ENCODE measurements at regions not wholly inside any gene's neighbourhood (a gene's known extent, or its start where the extent isn't known, plus 50 kb on each side); places are given as distances from the start of the nearest gene placed in this dataset.

DNA sequence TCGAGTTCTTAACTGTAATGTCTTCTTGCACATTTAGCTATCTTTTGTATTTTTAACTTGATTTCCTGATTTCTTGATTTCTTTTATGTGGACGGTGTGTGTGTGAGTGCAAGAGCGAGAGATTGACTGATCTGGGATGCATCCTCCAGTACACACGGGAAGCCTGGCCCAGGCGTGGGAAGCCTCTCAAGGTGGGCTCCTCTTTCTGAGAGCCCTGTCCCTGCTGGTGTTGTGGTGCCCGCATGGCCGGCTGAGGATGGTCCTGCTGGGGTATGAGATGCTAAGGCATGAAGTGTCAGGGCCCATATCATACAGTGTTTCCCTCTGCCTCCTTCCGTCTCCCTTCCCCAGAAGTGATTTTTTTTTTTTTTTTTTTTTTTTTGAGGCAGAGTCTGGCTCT is 130.8 kb upstream of the TCERG1L start:
- H3K9ac ChIP-seq (ENCODE audit: low read depth in 1 of 3, low read length in 3 of 3): no peak overlapping the region
- H3K27me3 ChIP-seq (ENCODE audit: control insufficient read depth in 3 of 3, insufficient read depth in 3 of 3, low read length in 3 of 3): peaks cover 13 to 47% (median 43%) of the 10 kb centered on the region in 3 donors
- H3K4me3 ChIP-seq (ENCODE audit: low read length in 3 of 3): no peak overlapping the region
- peaks cover 0 to 2% (median 0%) of the 10 kb centered on the region in 3 donors for H3K4me1 ChIP-seq (ENCODE audit: control insufficient read depth in 3 of 3, insufficient read depth in 3 of 3, low read length in 3 of 3)
- no peaks in the 10 kb centered on the region for H3K36me3 ChIP-seq (ENCODE audit: control insufficient read depth in 3 of 3, insufficient read depth in 3 of 3, low read length in 3 of 3)
- H3K9me3 ChIP-seq (ENCODE audit: control insufficient read depth in 3 of 3, low read length in 3 of 3): no peaks in the 10 kb centered on the region
- no peak overlapping the region for H3K27ac ChIP-seq (ENCODE audit: low read depth, low read length)

GRCh38 chr10:131444286-131444685 is 132.8 kb upstream of the TCERG1L start:
- Histone ChIP-seq H3K27me3 (ENCODE audit: control insufficient read depth in 3 of 3, insufficient read depth in 3 of 3, low read length in 3 of 3) (peaks cover 8 to 43% (median 35%) of the 10 kb centered on the region in 3 donors), H3K9me3 (ENCODE audit: control insufficient read depth in 3 of 3, low read length in 3 of 3) (no peaks in the 10 kb centered on the region), H3K4me3 (ENCODE audit: low read length in 3 of 3) (no peak overlapping the region)

DNA sequence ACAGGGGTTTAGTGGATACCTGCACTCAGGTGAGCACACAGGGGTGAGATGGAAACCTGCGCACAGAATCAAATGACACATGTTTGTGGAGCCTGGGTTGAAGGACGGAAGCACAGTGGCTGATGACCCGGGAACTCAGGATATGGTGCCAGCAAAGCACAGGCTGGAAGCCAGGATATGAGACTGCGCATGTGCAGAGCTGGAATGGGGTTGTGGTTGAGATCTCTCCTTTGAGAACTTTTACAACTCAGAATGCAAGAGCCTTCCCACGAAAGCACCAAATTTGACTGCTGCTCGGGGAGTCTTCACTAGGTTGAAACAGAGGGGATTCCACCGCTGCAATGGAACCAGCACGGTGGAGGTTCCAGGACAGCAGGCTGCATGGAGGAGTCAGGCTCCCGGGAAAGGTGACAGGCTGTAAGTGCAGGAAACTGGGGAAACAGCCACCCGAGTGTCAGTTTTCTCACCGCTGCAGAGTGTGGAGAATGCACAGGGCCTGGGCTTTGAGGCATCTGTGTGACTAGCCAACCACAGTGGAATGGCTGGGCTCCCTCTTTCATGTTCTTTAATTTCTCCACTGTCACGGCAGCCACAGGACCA is 133.4 kb upstream of the TCERG1L start:
- Histone ChIP-seq H3K27ac (ENCODE audit: low read depth, low read length) (no peak overlapping the region), H3K4me1 (ENCODE audit: control insufficient read depth in 3 of 3, insufficient read depth in 3 of 3, low read length in 3 of 3) (peaks cover 0 to 2% (median 0%) of the 10 kb centered on the region in 3 donors), H3K27me3 (ENCODE audit: control insufficient read depth in 3 of 3, insufficient read depth in 3 of 3, low read length in 3 of 3) (peaks cover 5 to 43% (median 35%) of the 10 kb centered on the region in 3 donors), H3K9me3 (ENCODE audit: control insufficient read depth in 3 of 3, low read length in 3 of 3) (no peaks in the 10 kb centered on the region), H3K4me3 (ENCODE audit: low read length in 3 of 3) (no peak overlapping the region), H3K9ac (ENCODE audit: low read depth in 1 of 3, low read length in 3 of 3) (no peak overlapping the region), H3K36me3 (ENCODE audit: control insufficient read depth in 3 of 3, insufficient read depth in 3 of 3, low read length in 3 of 3) (no peaks in the 10 kb centered on the region)

More at GRCh38 chr10:131444286-131444685, 132.8 kb upstream of the TCERG1L start:
- no peak overlapping the region for H3K9ac ChIP-seq (ENCODE audit: low read depth in 1 of 3, low read length in 3 of 3)
- H3K4me1 ChIP-seq (ENCODE audit: control insufficient read depth in 3 of 3, insufficient read depth in 3 of 3, low read length in 3 of 3): peaks cover 0 to 2% (median 0%) of the 10 kb centered on the region in 3 donors
- no peak overlapping the region for H3K27ac ChIP-seq (ENCODE audit: low read depth, low read length)
- no peaks in the 10 kb centered on the region for H3K36me3 ChIP-seq (ENCODE audit: control insufficient read depth in 3 of 3, insufficient read depth in 3 of 3, low read length in 3 of 3)

GRCh38 chr10:131445623-131446022 is 134.1 kb upstream of the TCERG1L start:
- Histone ChIP-seq H3K9me3 (ENCODE audit: control insufficient read depth in 3 of 3, low read length in 3 of 3) (no peaks in the 10 kb centered on the region), H3K27me3 (ENCODE audit: control insufficient read depth in 3 of 3, insufficient read depth in 3 of 3, low read length in 3 of 3) (peaks cover 5 to 37% (median 34%) of the 10 kb centered on the region in 3 donors), H3K4me3 (ENCODE audit: low read length in 3 of 3) (no peak overlapping the region)

DNA sequence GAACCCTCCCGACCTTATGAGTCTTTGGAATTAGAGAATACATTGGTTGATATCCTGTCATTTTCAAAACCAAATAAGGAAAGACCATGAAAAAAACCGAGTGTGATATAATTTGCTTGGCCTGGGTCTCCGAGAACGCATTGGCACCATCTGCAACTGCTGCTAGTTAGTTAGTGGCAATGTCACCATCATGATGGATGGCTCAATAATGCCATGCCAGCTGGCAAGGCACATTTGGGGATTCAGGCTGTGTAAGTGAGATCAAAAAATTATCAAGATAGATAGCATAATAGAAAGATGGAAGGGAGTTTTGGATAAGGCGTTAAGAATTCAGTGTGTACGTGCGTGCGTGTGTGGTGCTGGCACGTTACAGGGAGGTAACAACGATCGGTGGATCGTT is 134.7 kb upstream of the TCERG1L start:
- Histone ChIP-seq H3K27me3 (ENCODE audit: control insufficient read depth in 3 of 3, insufficient read depth in 3 of 3, low read length in 3 of 3) (peaks cover 5 to 33% (median 28%) of the 10 kb centered on the region in 3 donors), H3K4me1 (ENCODE audit: control insufficient read depth in 3 of 3, insufficient read depth in 3 of 3, low read length in 3 of 3) (peaks cover 0 to 2% (median 0%) of the 10 kb centered on the region in 3 donors), H3K4me3 (ENCODE audit: low read length in 3 of 3) (no peak overlapping the region), H3K9me3 (ENCODE audit: control insufficient read depth in 3 of 3, low read length in 3 of 3) (no peaks in the 10 kb centered on the region), H3K9ac (ENCODE audit: low read depth in 1 of 3, low read length in 3 of 3) (no peak overlapping the region), H3K27ac (ENCODE audit: low read depth, low read length) (no peak overlapping the region), H3K36me3 (ENCODE audit: control insufficient read depth in 3 of 3, insufficient read depth in 3 of 3, low read length in 3 of 3) (no peaks in the 10 kb centered on the region)

More at GRCh38 chr10:131445623-131446022, 134.1 kb upstream of the TCERG1L start:
- peaks cover 0 to 2% (median 0%) of the 10 kb centered on the region in 3 donors for H3K4me1 ChIP-seq (ENCODE audit: control insufficient read depth in 3 of 3, insufficient read depth in 3 of 3, low read length in 3 of 3)
- H3K36me3 ChIP-seq (ENCODE audit: control insufficient read depth in 3 of 3, insufficient read depth in 3 of 3, low read length in 3 of 3): no peaks in the 10 kb centered on the region
- no peak overlapping the region for H3K27ac ChIP-seq (ENCODE audit: low read depth, low read length)
- H3K9ac ChIP-seq (ENCODE audit: low read depth in 1 of 3, low read length in 3 of 3): no peak overlapping the region

- Histone ChIP-seq H3K4me1 (ENCODE audit: control insufficient read depth in 3 of 3, insufficient read depth in 3 of 3, low read length in 3 of 3) (peaks cover 0 to 2% (median 0%) of the 10 kb centered on the region in 3 donors), H3K4me3 (ENCODE audit: low read length in 3 of 3) (no peak overlapping the region), H3K9me3 (ENCODE audit: control insufficient read depth in 3 of 3, low read length in 3 of 3) (no peaks in the 10 kb centered on the region), H3K36me3 (ENCODE audit: control insufficient read depth in 3 of 3, insufficient read depth in 3 of 3, low read length in 3 of 3) (no peaks in the 10 kb centered on the region), H3K9ac (ENCODE audit: low read depth in 1 of 3, low read length in 3 of 3) (no peak overlapping the region), H3K27ac (ENCODE audit: low read depth, low read length) (no peak overlapping the region), H3K27me3 (ENCODE audit: control insufficient read depth in 3 of 3, insufficient read depth in 3 of 3, low read length in 3 of 3) (peaks cover 6 to 29% (median 28%) of the 10 kb centered on the region in 3 donors)
Observed at GRCh38 chr10:131448171-131448570, 136.7 kb upstream of the TCERG1L start.

DNA sequence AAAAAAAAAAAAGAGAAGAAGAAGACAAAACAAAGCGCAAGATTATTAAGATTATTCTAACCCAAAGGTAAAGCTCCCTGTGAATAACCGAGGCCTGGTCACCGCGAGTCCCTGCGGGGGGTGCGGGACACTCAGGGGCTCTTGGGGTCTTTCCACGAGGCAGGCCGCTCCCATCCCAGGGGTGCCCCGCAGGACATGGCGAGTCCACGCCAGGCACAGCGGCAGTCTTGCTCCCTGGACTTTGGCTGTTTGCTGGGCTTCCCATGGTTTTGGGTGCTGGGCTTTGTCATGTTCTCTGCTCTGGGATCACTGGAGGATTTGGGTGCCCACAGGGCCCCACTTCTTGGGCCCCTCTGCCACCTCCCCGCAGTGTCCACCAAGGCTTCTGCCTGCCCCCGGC is 137.4 kb upstream of the TCERG1L start:
- peaks cover 13 to 30% (median 28%) of the 10 kb centered on the region in 3 donors for H3K27me3 ChIP-seq (ENCODE audit: control insufficient read depth in 3 of 3, insufficient read depth in 3 of 3, low read length in 3 of 3)
- H3K36me3 ChIP-seq (ENCODE audit: control insufficient read depth in 3 of 3, insufficient read depth in 3 of 3, low read length in 3 of 3): no peaks in the 10 kb centered on the region
- no peaks in the 10 kb centered on the region for H3K9me3 ChIP-seq (ENCODE audit: control insufficient read depth in 3 of 3, low read length in 3 of 3)
- peaks cover 3 to 4% (median 4%) of the 10 kb centered on the region in 3 donors for H3K4me1 ChIP-seq (ENCODE audit: control insufficient read depth in 3 of 3, insufficient read depth in 3 of 3, low read length in 3 of 3)
- no peak overlapping the region for H3K27ac ChIP-seq (ENCODE audit: low read depth, low read length)
- H3K4me3 ChIP-seq (ENCODE audit: low read length in 3 of 3): no peak overlapping the region
- H3K9ac ChIP-seq (ENCODE audit: low read depth in 1 of 3, low read length in 3 of 3): no peak overlapping the region

DNA sequence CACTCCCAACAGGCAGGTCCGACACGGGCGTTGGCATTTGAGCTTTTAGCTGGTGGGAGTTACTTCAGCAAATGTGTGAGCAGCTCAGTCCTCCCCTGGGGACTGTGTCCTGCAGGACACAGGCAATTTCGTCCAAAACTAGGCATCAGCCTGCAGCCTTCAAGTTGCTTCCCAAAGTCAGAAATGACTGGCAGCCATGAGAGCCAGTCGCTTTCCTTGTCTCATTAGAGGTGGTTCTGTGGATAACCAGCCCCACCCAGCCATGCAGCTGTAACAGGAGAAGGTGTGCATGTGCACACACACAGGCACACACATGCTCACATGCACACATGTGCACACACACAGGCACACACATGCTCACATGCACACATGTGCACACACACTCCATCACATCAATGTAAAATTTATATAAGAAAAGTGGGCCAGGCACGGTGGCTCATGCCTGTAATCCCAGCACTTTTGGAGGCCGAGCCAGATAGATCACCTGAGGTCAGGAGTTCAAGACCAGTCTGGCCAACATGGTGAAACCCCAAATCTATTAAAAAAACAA is 138.8 kb upstream of the TCERG1L start:
- H3K27ac ChIP-seq (ENCODE audit: low read depth, low read length): no peak overlapping the region
- no peak overlapping the region for H3K9ac ChIP-seq (ENCODE audit: low read depth in 1 of 3, low read length in 3 of 3)
- peaks cover 13 to 27% (median 26%) of the 10 kb centered on the region in 3 donors for H3K27me3 ChIP-seq (ENCODE audit: control insufficient read depth in 3 of 3, insufficient read depth in 3 of 3, low read length in 3 of 3)
- H3K4me1 ChIP-seq (ENCODE audit: control insufficient read depth in 3 of 3, insufficient read depth in 3 of 3, low read length in 3 of 3): peaks cover 4 to 5% (median 5%) of the 10 kb centered on the region in 3 donors
- no peak overlapping the region for H3K4me3 ChIP-seq (ENCODE audit: low read length in 3 of 3)
- H3K9me3 ChIP-seq (ENCODE audit: control insufficient read depth in 3 of 3, low read length in 3 of 3): no peaks in the 10 kb centered on the region
- H3K36me3 ChIP-seq (ENCODE audit: control insufficient read depth in 3 of 3, insufficient read depth in 3 of 3, low read length in 3 of 3): no peaks in the 10 kb centered on the region

DNA sequence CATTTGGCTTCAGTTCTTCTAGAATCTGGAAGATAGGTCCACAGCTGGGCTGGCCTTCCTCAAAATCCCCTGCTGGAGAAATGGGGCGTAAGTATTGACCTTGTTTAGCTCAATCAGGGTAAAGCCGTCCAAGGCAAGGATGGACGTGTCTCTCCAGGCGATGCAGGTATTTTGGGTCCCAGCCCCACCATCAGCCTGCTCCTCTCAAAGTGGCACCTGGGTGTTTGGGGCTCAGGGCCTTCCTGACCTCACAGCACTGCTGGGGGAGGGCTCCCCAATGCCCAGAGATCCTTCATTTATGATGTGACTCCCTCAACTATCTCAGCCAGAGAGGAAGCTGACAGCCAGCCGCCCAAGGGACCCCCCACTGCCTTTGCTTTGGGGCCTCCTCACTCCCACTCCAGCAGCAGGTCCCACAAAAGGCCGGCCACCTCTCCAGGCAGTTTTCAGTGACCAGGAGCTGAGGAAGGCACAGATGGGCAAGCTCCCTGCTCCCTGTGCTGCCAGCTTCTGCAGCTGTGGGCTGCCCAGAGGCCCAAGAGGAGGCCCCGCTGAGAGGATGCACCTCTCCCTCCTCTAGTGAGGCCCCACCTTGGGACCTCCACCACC is 140.0 kb upstream of the TCERG1L start:
- no peaks in the 10 kb centered on the region for H3K9me3 ChIP-seq (ENCODE audit: control insufficient read depth in 3 of 3, low read length in 3 of 3)
- H3K4me3 ChIP-seq (ENCODE audit: low read length in 3 of 3): no peak overlapping the region
- H3K27ac ChIP-seq (ENCODE audit: low read depth, low read length): no peak overlapping the region
- no peaks in the 10 kb centered on the region for H3K36me3 ChIP-seq (ENCODE audit: control insufficient read depth in 3 of 3, insufficient read depth in 3 of 3, low read length in 3 of 3)
- H3K27me3 ChIP-seq (ENCODE audit: control insufficient read depth in 3 of 3, insufficient read depth in 3 of 3, low read length in 3 of 3): peaks cover 13 to 26% (median 25%) of the 10 kb centered on the region in 3 donors
- peaks cover 4 to 5% (median 5%) of the 10 kb centered on the region in 3 donors for H3K4me1 ChIP-seq (ENCODE audit: control insufficient read depth in 3 of 3, insufficient read depth in 3 of 3, low read length in 3 of 3)
- no peak overlapping the region for H3K9ac ChIP-seq (ENCODE audit: low read depth in 1 of 3, low read length in 3 of 3)
